A549 (cell line): ENCODE measurements at regions not wholly inside any gene's neighbourhood (a gene's known extent, or its start where the extent isn't known, plus 50 kb on each side); places are given as distances from the start of the nearest gene placed in this dataset.

Source experiments
- ATAC-seq, 2 experiments: fragments of 200-7000 bp in 1 of 2; fragments of >200 bp in 1 of 2; cut with Nextera tagmentation in 1 of 2; cut with Tn5 transposase in 1 of 2; 3 replicates each; pipeline versions ENCODE4 v1.8.0 to v1.9.1; 2018 to 2020; ENCODE audit warnings: mild to moderate bottlenecking in 1 of 2, moderate library complexity in 1 of 2
- CTCF ChIA-PET: fragments of 300-600 bp; sonication (Branson Sonifier 250); formaldehyde crosslinking; extraction: SDS; loops from one replicate; lab custom pipeline; 2021; ENCODE audit warnings: antibody characterized with exemption, inconsistent platforms; lab: Yijun Ruan, JAX
- POLR2A ChIA-PET: fragments of 350-600 bp; formaldehyde crosslinking; extraction: SDS; loops from one replicate; lab custom pipeline; 2021; ENCODE audit warnings: antibody characterized with exemption, inconsistent platforms; lab: Yijun Ruan, JAX
- DNase-seq, 2 experiments: peaks; one replicate each; pipeline versions ENCODE4 v3.0.0 to v3.0.0-alpha.2; 2011 to 2016; ENCODE audit warnings: low read depth in 1 of 2, low spot score in 1 of 2
- FAIRE-seq: peaks from 2 replicates; lab custom pipeline; 2011; peaks lifted over from hg19 to GRCh38; lab: Jason Lieb, UNC
- H3K27ac ChIP-seq, 2 experiments: fragments of >200 bp; sonication (Bioruptor Twin); formaldehyde crosslinking; 3 replicates each; pipeline ENCODE4 v1.5.1; 2016 to 2017
- H3K4me1 ChIP-seq: fragments of >200 bp; sonication (Bioruptor Twin); formaldehyde crosslinking; 3 replicates; pipeline ENCODE4 v1.6.1; 2016
- H3K4me2 ChIP-seq: fragments of >200 bp; sonication (Bioruptor Twin); formaldehyde crosslinking; 3 replicates; pipeline ENCODE4 v1.6.1; 2016
- H3K4me3 ChIP-seq: fragments of >200 bp; sonication (Bioruptor Twin); formaldehyde crosslinking; 3 replicates; pipeline ENCODE4 v1.5.1; 2016
- H3K9me3 ChIP-seq: fragments of >200 bp; sonication (Bioruptor Twin); formaldehyde crosslinking; 3 replicates; pipeline ENCODE4 v1.6.1; 2016
- ATOH8 ChIP-seq: fragments of 250-450 bp; sonication (Bioruptor Pico); IDR thresholded peaks from 2 replicates; pipeline ENCODE4 v1.5.0; 2020; ENCODE audit warnings: low read depth, mild to moderate bottlenecking, moderate library complexity
- BCL3 ChIP-seq: fragments of >200 bp; sonication (Bioruptor Twin); formaldehyde crosslinking; IDR thresholded peaks from 3 replicates; pipeline ENCODE4 v1.6.1; 2016
- BHLHE40 ChIP-seq: IDR thresholded peaks from 2 replicates; pipeline ENCODE4 v1.6.1; 2012; ENCODE audit warnings: low read depth, low read length, inconsistent platforms
- CBX2 ChIP-seq: fragments of 200-600 bp; sonication (generic); IDR thresholded peaks from 2 replicates; pipeline ENCODE4 v1.6.1; 2016; ENCODE audit warnings: low read depth, mild to moderate bottlenecking, borderline replicate concordance
- CBX8 ChIP-seq: fragments of 200-600 bp; sonication (generic); IDR thresholded peaks from 2 replicates; pipeline ENCODE4 v1.6.1; 2016
- CEBPB ChIP-seq, 2 experiments: fragments of >200 bp in 1 of 2; sonication (Bioruptor Twin) in 1 of 2; formaldehyde crosslinking in 1 of 2; IDR thresholded peaks; 2 replicates each; pipeline ENCODE4 v1.6.1; 2012 to 2016
- CHD4 ChIP-seq: fragments of 200-600 bp; sonication (generic); IDR thresholded peaks from 2 replicates; pipeline ENCODE4 v1.6.1; 2016; ENCODE audit warnings: antibody characterized with exemption, mild to moderate bottlenecking, borderline replicate concordance
- FOSL2 ChIP-seq, 2 experiments: fragments of 450-650 bp in 1 of 2; fragments of >200 bp in 1 of 2; sonication (Bioruptor Twin) in 1 of 2; formaldehyde crosslinking; IDR thresholded peaks; 2 replicates each; pipeline versions ENCODE4 v1.5.0 to v1.6.1; 2016 to 2020; ENCODE audit warnings: mild to moderate bottlenecking in 1 of 2, moderate library complexity in 1 of 2
- FOXS1 ChIP-seq: fragments of 250-450 bp; sonication (Bioruptor Pico); IDR thresholded peaks from 2 replicates; pipeline ENCODE4 v1.5.0; 2020; ENCODE audit warnings: mild to moderate bottlenecking, moderate library complexity
- GATA3 ChIP-seq: IDR thresholded peaks from 2 replicates; pipeline ENCODE4 v1.6.1; 2012; ENCODE audit warnings: borderline replicate concordance
- HES2 ChIP-seq: fragments of >200 bp; sonication (Bioruptor Twin); formaldehyde crosslinking; IDR thresholded peaks from 2 replicates; pipeline ENCODE4 v1.6.1; 2016
- HMGXB4 ChIP-seq: fragments of 250-450 bp; sonication (Bioruptor Pico); IDR thresholded peaks from 2 replicates; pipeline ENCODE4 v1.5.0; 2021; ENCODE audit warnings: mild to moderate bottlenecking, moderate library complexity, borderline replicate concordance
- HOXA7 ChIP-seq: fragments of 250-450 bp; sonication (Bioruptor Pico); IDR thresholded peaks from 2 replicates; pipeline ENCODE4 v1.5.0; 2020; ENCODE audit warnings: mild to moderate bottlenecking, moderate library complexity
- KDM1A ChIP-seq: fragments of 200-600 bp; sonication (generic); IDR thresholded peaks from 2 replicates; pipeline ENCODE4 v1.6.1; 2016; ENCODE audit warnings: low read depth, mild to moderate bottlenecking
- MAFK ChIP-seq: fragments of 450-650 bp; IDR thresholded peaks from 2 replicates; pipeline ENCODE4 v1.6.1; 2014; ENCODE audit not compliant: partially characterized antibody
- MAX ChIP-seq: IDR thresholded peaks from 2 replicates; pipeline ENCODE4 v1.6.1; 2012
- MAZ ChIP-seq: fragments of 150-350 bp; IDR thresholded peaks from 2 replicates; pipeline ENCODE4 v1.6.1; 2014; ENCODE audit warnings: antibody characterized with exemption, low read depth, low read length, borderline replicate concordance
- NFE2L2 ChIP-seq: fragments of 150-350 bp; conservative IDR thresholded peaks from 2 replicates; pipeline ENCODE4 v1.6.1; 2014; ENCODE audit warnings: low read length
- NPAS2 ChIP-seq: fragments of 250-450 bp; sonication (Bioruptor Pico); IDR thresholded peaks from 2 replicates; pipeline ENCODE4 v1.8.0; 2022; ENCODE audit warnings: mild to moderate bottlenecking, moderate library complexity, borderline replicate concordance
- NR3C1 ChIP-seq: fragments of >200 bp; sonication (Bioruptor Twin); formaldehyde crosslinking; IDR thresholded peaks from 3 replicates; pipeline ENCODE4 v1.6.1; 2017
- RARB ChIP-seq: fragments of 250-450 bp; sonication (Bioruptor Pico); IDR thresholded peaks from 2 replicates; pipeline ENCODE4 v1.8.0; 2021; ENCODE audit warnings: mild to moderate bottlenecking, moderate library complexity
- RCOR1 ChIP-seq: fragments of 150-350 bp; IDR thresholded peaks from 2 replicates; pipeline ENCODE4 v1.6.1; 2014; ENCODE audit warnings: antibody characterized with exemption, low read length, low read depth
- REST ChIP-seq: fragments of 200-600 bp; sonication (generic); IDR thresholded peaks from 2 replicates; pipeline ENCODE4 v1.6.1; 2016; ENCODE audit warnings: antibody characterized with exemption, mild to moderate bottlenecking, moderate library complexity
- RFX5 ChIP-seq: fragments of 450-650 bp; IDR thresholded peaks from 2 replicates; pipeline ENCODE4 v1.7.1; 2014; ENCODE audit warnings: antibody characterized with exemption, mild to moderate bottlenecking, moderate library complexity
- SMC3 ChIP-seq: fragments of >200 bp; sonication (Bioruptor Twin); formaldehyde crosslinking; IDR thresholded peaks from 3 replicates; pipeline ENCODE4 v1.6.1; 2018; ENCODE audit warnings: inconsistent platforms
- TP53 ChIP-seq: fragments of 250-450 bp; sonication (Bioruptor Pico); IDR thresholded peaks from 2 replicates; pipeline ENCODE4 v1.5.0; 2021; ENCODE audit warnings: mild to moderate bottlenecking, moderate library complexity
- WGBS: methylation state at CpG from one replicate; pipeline ENCODE4 v1.1.6; 2017; ENCODE audit errors: missing lambda C conversion rate; 5-methylcytosine and 5-hydroxymethylcytosine counted together

- ChIA-PET CTCF (no interaction called here), POLR2A (no interaction called here)
- TF ChIP-seq RCOR1 = no peak
- no peak for TF ChIP-seq HOXA7 (CRISPR knock-in tag)
- no peak for TF ChIP-seq SMC3
- TF ChIP-seq KDM1A = no peak
- TF ChIP-seq TP53 = no peak
- TF ChIP-seq CBX2 = no peak
- no peak for TF ChIP-seq FOSL2 (IDR thresholded peaks at IDR 0.05)
- no peak for TF ChIP-seq FOSL2 (CRISPR knock-in tag; IDR thresholded peaks at IDR 0.05)
- TF ChIP-seq NR3C1 = no peak
- TF ChIP-seq NPAS2 = no peak
- no peak for TF ChIP-seq REST
- Histone ChIP-seq H3K4me3 (no peak overlapping the region), H3K4me1 (no peaks in the 10 kb centered on the region), H3K27ac (no peak overlapping the region), H3K4me2 (no peak overlapping the region), H3K9me3 (no peaks in the 10 kb centered on the region)
- 92% methylated on average over 2 of the region's 2 CpGs for WGBS
- DNase-seq (no peak), ATAC-seq (no peak), FAIRE-seq (no peak)
Measured at GRCh38 chr13:72537782-72538181, 189.6 kb downstream of the MZT1 start.

GRCh38 chr13:72537395-72537780, 190.0 kb downstream of the MZT1 start:
- ChIA-PET POLR2A (no interaction called here), CTCF (no interaction called here)
- no peak for TF ChIP-seq NR3C1
- no peak for TF ChIP-seq MAX
- TF ChIP-seq CBX2 = no peak
- TF ChIP-seq BCL3 = no peak
- TF ChIP-seq HOXA7 (CRISPR knock-in tag) = no peak
- no peak for TF ChIP-seq BHLHE40
- TF ChIP-seq GATA3 = no peak
- TF ChIP-seq MAFK = no peak
- no peak for TF ChIP-seq RARB (CRISPR knock-in tag)
- TF ChIP-seq MAZ = no peak
- TF ChIP-seq HES2 = no peak
- no peak for TF ChIP-seq FOXS1 (CRISPR knock-in tag)
- no peak for TF ChIP-seq RFX5
- TF ChIP-seq CBX8 = no peak
- no peak for TF ChIP-seq HMGXB4 (CRISPR knock-in tag)
- TF ChIP-seq NFE2L2 = no peak
- TF ChIP-seq TP53 = no peak
- no peak for TF ChIP-seq ATOH8 (CRISPR knock-in tag)
- TF ChIP-seq CHD4 = no peak
- TF ChIP-seq CEBPB (IDR thresholded peaks at IDR 0.05) = no peak
- DNase-seq (no peak), FAIRE-seq (no peak), ATAC-seq (no peak)
- Histone ChIP-seq H3K27ac (no peak overlapping the region), H3K9me3 (no peaks in the 10 kb centered on the region), H3K4me3 (no peak overlapping the region), H3K4me2 (no peak overlapping the region), H3K4me1 (no peaks in the 10 kb centered on the region)
- 5% methylated on average over 2 of the region's 2 CpGs for WGBS
